HepG2 (cell line): ENCODE measurements at regions not wholly inside any gene's neighbourhood (a gene's known extent, or its start where the extent isn't known, plus 50 kb on each side); places are given as distances from the start of the nearest gene placed in this dataset.

ENCODE experiments used
- CEBPB ChIP-seq: IDR thresholded peaks from 2 replicates; pipeline ENCODE4 v1.6.1; 2011; ENCODE audit warnings: low read depth, low read length, improper control_type of control experiment, borderline replicate concordance
- HNRNPLL ChIP-seq: fragments of 200-400 bp; formaldehyde crosslinking; IDR thresholded peaks from 2 replicates; pipeline ENCODE4 v1.6.1; 2017; ENCODE audit warnings: mild to moderate bottlenecking, low read depth, low read length; ENCODE audit not compliant: poor library complexity, severe bottlenecking
- MXI1 ChIP-seq: IDR thresholded peaks from 3 replicates; pipeline ENCODE4 v1.6.1; 2012; ENCODE audit warnings: low read depth, low read length, inconsistent platforms, borderline replicate concordance
- RBAK ChIP-seq: sonication (generic); formaldehyde crosslinking; IDR thresholded peaks from 2 replicates; pipeline ENCODE4 v1.5.1; 2020; ENCODE audit warnings: mild to moderate bottlenecking, missing genetic modification reagents
- RXRB ChIP-seq: IDR thresholded peaks from 2 replicates; pipeline ENCODE4 v1.6.1; 2016; ENCODE audit warnings: borderline replicate concordance, missing genetic modification reagents, missing compliant biosample characterization
- TBL1XR1 ChIP-seq: fragments of 150-350 bp; IDR thresholded peaks from 2 replicates; pipeline ENCODE4 v1.6.1; 2014; ENCODE audit warnings: borderline replicate concordance, low read length; ENCODE audit not compliant: partially characterized antibody
- TBX3 ChIP-seq: fragments of 450-650 bp; IDR thresholded peaks from 2 replicates; pipeline ENCODE4 v1.6.1; 2017; ENCODE audit warnings: antibody characterized with exemption, mild to moderate bottlenecking, inconsistent platforms, borderline replicate concordance
- TRIM24 ChIP-seq: sonication (generic); formaldehyde crosslinking; IDR thresholded peaks from 2 replicates; pipeline ENCODE4 v1.8.0; 2022; ENCODE audit warnings: mild to moderate bottlenecking, missing genetic modification reagents
- ZNF225 ChIP-seq: sonication (generic); formaldehyde crosslinking; IDR thresholded peaks from 2 replicates; pipeline ENCODE4 v1.4.0; 2020; ENCODE audit warnings: mild to moderate bottlenecking, missing genetic modification reagents
- ZNF781 ChIP-seq: sonication (generic); formaldehyde crosslinking; IDR thresholded peaks from 2 replicates; pipeline ENCODE4 v1.5.1; 2020; ENCODE audit warnings: borderline replicate concordance, mild to moderate bottlenecking, missing genetic modification reagents; ENCODE audit errors: not compliant biosample characterization
- ZNF816 ChIP-seq: sonication (generic); formaldehyde crosslinking; IDR thresholded peaks from 2 replicates; pipeline ENCODE4 v1.8.0; 2022; ENCODE audit warnings: missing genetic modification reagents, mild to moderate bottlenecking, borderline replicate concordance
- ZNF83 ChIP-seq: sonication (generic); formaldehyde crosslinking; IDR thresholded peaks from 2 replicates; pipeline ENCODE4 v1.4.0; 2020; ENCODE audit warnings: missing genetic modification reagents, mild to moderate bottlenecking, borderline replicate concordance
- TF ChIP-seq, protein P1 (sequence below): sonication (generic); formaldehyde crosslinking; IDR thresholded peaks from 2 replicates; pipeline ENCODE4 v1.4.0; 2020; ENCODE audit warnings: missing genetic modification reagents

DNA sequence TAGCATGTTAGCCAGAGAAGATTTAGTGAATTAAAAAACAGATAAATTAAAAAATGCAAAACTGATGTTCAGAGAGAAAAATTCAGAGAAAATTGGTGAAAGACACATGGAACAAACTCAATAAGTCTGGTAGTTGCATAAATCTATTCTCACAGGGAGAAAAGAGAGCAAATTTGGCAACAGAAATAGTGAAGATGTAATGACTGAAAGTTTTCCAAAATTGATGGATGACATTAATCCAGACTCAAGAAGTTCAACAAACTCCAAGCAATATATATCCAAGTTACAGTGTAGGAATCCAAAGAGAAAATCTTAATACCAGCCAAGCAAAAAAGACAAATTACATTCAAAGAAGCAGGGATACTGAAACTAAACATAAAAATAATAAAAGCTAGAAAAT is 302.7 kb upstream of the ARPP21 start (continued):
- TF ChIP-seq, protein P1, sequence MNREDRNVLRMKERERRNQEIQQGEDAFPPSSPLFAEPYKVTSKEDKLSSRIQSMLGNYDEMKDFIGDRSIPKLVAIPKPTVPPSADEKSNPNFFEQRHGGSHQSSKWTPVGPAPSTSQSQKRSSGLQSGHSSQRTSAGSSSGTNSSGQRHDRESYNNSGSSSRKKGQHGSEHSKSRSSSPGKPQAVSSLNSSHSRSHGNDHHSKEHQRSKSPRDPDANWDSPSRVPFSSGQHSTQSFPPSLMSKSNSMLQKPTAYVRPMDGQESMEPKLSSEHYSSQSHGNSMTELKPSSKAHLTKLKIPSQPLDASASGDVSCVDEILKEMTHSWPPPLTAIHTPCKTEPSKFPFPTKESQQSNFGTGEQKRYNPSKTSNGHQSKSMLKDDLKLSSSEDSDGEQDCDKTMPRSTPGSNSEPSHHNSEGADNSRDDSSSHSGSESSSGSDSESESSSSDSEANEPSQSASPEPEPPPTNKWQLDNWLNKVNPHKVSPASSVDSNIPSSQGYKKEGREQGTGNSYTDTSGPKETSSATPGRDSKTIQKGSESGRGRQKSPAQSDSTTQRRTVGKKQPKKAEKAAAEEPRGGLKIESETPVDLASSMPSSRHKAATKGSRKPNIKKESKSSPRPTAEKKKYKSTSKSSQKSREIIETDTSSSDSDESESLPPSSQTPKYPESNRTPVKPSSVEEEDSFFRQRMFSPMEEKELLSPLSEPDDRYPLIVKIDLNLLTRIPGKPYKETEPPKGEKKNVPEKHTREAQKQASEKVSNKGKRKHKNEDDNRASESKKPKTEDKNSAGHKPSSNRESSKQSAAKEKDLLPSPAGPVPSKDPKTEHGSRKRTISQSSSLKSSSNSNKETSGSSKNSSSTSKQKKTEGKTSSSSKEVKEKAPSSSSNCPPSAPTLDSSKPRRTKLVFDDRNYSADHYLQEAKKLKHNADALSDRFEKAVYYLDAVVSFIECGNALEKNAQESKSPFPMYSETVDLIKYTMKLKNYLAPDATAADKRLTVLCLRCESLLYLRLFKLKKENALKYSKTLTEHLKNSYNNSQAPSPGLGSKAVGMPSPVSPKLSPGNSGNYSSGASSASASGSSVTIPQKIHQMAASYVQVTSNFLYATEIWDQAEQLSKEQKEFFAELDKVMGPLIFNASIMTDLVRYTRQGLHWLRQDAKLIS (CRISPR knock-in tag), result no peak
- TF ChIP-seq RXRB (CRISPR knock-in tag), result no peak
- no peak for TF ChIP-seq ZNF83 (CRISPR knock-in tag)
- TF ChIP-seq HNRNPLL, result no peak
- no peak for TF ChIP-seq TRIM24 (CRISPR knock-in tag)
- TF ChIP-seq RBAK, result no peak
- TF ChIP-seq ZNF225 (CRISPR knock-in tag), result no peak
- TF ChIP-seq TBL1XR1, result no peak
- TF ChIP-seq CEBPB, result no peak
- TF ChIP-seq MXI1, result no peak
- TF ChIP-seq TBX3, result no peak
- no peak for TF ChIP-seq ZNF816 (CRISPR knock-in tag)
- no peak for TF ChIP-seq ZNF781 (CRISPR knock-in tag)
- TF ChIP-seq, all 625 proteins: peak for 0
